ENCODE measurements at regions not wholly inside any gene's neighbourhood (a gene's known extent, or its start where the extent isn't known, plus 50 kb on each side); places are given as distances from the start of the nearest gene placed in this dataset.

DNA sequence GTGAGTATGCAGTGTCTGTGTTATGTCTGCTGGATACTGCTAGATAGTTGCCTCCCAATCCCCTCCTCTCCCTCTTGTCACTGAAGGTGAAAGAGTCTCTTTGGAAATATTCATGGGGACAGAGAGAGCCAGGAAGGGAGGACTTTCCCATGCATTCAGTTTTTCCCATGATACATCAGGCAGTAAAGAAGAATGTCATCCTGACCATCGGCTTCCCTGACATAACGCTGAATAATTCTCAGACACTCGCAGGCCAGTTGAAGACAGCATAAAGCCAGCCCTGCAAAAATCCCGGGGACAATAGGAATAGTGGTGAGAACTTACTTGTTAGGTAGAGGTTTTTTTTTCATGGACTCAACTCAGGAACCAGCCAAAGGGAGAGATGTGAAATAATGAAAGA is 58.1 kb downstream of the KLF4 start:
- no peak overlapping the region for H3K27ac Mint-ChIP-seq
- H3K27me3 Mint-ChIP-seq (ENCODE audit: insufficient read depth), result peaks cover 9% of the 10 kb centered on the region
- no peaks in the 10 kb centered on the region for H3K36me3 Mint-ChIP-seq (ENCODE audit: low read depth)
- no peaks in the 10 kb centered on the region for H3K4me1 Mint-ChIP-seq (ENCODE audit: low read depth)
- DNase-seq, result no peak
- TF ChIP-seq, protein P1, sequence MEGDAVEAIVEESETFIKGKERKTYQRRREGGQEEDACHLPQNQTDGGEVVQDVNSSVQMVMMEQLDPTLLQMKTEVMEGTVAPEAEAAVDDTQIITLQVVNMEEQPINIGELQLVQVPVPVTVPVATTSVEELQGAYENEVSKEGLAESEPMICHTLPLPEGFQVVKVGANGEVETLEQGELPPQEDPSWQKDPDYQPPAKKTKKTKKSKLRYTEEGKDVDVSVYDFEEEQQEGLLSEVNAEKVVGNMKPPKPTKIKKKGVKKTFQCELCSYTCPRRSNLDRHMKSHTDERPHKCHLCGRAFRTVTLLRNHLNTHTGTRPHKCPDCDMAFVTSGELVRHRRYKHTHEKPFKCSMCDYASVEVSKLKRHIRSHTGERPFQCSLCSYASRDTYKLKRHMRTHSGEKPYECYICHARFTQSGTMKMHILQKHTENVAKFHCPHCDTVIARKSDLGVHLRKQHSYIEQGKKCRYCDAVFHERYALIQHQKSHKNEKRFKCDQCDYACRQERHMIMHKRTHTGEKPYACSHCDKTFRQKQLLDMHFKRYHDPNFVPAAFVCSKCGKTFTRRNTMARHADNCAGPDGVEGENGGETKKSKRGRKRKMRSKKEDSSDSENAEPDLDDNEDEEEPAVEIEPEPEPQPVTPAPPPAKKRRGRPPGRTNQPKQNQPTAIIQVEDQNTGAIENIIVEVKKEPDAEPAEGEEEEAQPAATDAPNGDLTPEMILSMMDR (IDR thresholded peaks at IDR 0.05), result no peak
- no peaks in the 10 kb centered on the region for H3K9me3 Mint-ChIP-seq
- H3K4me3 Mint-ChIP-seq, result no peak overlapping the region

DNA sequence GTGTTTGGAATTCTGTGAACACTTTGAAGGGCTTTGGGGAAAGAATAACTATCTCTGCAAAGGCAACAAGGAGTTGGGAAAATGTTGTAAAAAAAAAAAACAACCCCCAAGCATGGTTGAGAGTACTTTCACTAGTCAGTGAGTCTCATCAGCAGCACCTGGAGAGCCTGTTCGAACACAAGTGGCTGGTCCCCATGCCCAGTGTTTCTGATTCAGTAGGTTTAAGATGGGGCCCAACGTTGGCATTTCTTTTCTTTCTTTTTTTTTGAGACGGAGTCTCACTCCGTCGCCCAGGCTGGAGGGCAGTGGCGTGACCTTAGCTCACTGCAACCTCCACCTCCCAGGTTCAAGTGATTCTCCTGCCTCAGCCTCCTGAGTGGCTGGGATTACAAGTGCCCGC is 59.5 kb downstream of the KLF4 start:
- Mint-ChIP-seq H3K27ac (no peak overlapping the region), H3K36me3 (ENCODE audit: low read depth) (no peaks in the 10 kb centered on the region), H3K9me3 (no peaks in the 10 kb centered on the region), H3K4me3 (no peak overlapping the region), H3K4me1 (ENCODE audit: low read depth) (no peaks in the 10 kb centered on the region), H3K27me3 (ENCODE audit: insufficient read depth) (peaks cover 9% of the 10 kb centered on the region)
- no peak for DNase-seq
- TF ChIP-seq, protein P1 (IDR thresholded peaks at IDR 0.05), result no peak

DNA sequence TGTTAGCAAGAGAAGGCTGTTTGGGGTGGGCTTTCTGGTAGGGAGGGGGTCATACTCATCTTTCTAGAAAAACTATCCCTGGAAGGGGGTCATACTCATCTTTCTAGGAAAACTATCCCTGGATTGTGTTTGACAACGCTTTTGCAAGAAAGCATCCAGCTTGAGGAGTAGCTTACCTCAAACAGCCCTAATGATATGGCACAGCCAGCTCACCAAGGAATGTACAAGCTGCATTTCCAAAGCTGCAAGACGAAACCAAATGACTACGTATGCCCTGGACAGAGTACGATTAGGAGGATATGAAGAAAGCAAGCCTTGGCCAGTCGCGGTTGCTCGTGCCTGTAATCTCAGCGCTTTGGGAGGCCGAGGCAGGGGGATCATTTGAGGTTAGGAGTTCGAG is 63.4 kb downstream of the KLF4 start:
- TF ChIP-seq, protein P1 (IDR thresholded peaks at IDR 0.05), result no peak
- no peak overlapping the region for H3K27ac Mint-ChIP-seq
- H3K36me3 Mint-ChIP-seq (ENCODE audit: low read depth), result no peaks in the 10 kb centered on the region
- peaks cover 11% of the 10 kb centered on the region for H3K27me3 Mint-ChIP-seq (ENCODE audit: insufficient read depth)
- DNase-seq, result no peak
- no peaks in the 10 kb centered on the region for H3K9me3 Mint-ChIP-seq
- no peaks in the 10 kb centered on the region for H3K4me1 Mint-ChIP-seq (ENCODE audit: low read depth)
- no peak overlapping the region for H3K4me3 Mint-ChIP-seq

DNA sequence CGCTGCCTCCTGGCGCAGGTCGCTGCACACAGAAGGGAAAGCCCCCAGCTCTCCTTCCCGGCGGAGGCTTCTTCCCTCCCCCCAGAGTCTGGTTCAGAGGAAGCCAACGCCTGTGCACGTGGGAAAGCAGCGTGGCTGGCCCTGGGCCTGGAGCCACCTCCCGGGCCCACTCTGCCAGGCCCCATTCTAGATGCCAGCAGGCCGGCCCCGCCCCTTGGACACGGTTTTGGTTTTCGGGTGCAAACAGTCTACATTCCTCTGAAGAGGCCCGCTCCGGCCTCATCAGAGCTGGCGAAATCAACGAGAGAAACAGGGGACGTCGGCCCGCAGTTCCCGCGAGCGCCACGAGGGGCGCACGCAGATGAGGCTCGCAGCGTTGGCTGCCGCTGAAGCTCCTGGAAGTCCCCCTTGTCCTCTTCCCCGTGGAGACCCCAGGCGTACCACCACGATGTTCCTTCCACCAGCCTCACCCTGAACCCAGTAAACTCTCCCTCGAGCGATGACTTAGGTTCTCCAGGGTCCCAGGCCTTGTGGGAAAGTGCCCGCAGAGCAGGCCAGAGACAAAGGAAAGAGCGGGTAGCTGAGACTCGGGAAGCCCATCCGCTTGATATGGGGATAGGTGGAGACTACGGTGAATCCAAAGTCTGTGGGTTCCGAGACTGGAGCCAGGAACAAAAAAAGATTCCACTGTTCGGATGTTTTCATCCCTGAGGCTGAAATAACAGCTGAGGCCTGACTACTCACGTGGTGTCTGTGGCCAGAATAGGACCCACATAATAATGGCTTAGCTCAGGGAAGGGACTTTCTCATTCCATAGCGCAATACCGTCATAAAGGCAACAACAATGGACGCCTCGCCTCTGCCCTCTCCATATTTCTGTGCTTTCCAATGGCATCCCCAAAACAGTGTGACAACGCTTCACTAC is 64.2 kb downstream of the KLF4 start:
- DNase-seq, result no peak
- H3K27ac Mint-ChIP-seq, result no peak overlapping the region
- H3K4me1 Mint-ChIP-seq (ENCODE audit: low read depth), result no peaks in the 10 kb centered on the region
- H3K9me3 Mint-ChIP-seq, result no peaks in the 10 kb centered on the region
- peak overlapping the region; percentile 17; the same call in 1 of the 2 replicates for H3K4me3 Mint-ChIP-seq
- H3K27me3 Mint-ChIP-seq (ENCODE audit: insufficient read depth), result peaks cover 6% of the 10 kb centered on the region
- H3K36me3 Mint-ChIP-seq (ENCODE audit: low read depth), result no peaks in the 10 kb centered on the region
- TF ChIP-seq, protein P1 (IDR thresholded peaks at IDR 0.05), result peak; percentile 84

DNA sequence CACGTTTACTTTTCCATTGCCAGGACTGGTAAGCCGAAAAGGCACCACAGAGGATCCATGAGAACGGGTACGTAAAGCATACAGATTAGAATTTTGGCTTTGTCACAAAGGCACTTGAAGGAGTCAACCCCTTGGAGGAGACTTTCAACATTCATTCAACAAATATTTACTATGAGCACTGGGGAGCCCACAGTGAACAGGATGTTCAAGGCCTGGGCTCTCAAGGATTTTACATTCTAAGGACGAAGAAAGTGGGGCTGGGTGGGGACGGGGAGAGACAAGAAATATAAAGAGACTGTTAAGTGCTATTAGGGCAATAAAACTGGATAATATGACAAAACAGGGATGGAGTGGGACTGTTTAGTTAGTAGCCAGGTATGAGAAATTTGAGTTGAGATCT is 66.0 kb downstream of the KLF4 start:
- Mint-ChIP-seq H3K4me1 (ENCODE audit: low read depth) (no peaks in the 10 kb centered on the region), H3K4me3 (no peak overlapping the region), H3K27me3 (ENCODE audit: insufficient read depth) (peaks cover 5% of the 10 kb centered on the region), H3K36me3 (ENCODE audit: low read depth) (no peaks in the 10 kb centered on the region), H3K9me3 (no peaks in the 10 kb centered on the region), H3K27ac (no peak overlapping the region)
- no peak for DNase-seq
- TF ChIP-seq, protein P1 (IDR thresholded peaks at IDR 0.05), result no peak

Measured in HFFc6 (cell line).